WERI-Rb-1 (cell line): ENCODE measurements at regions not wholly inside any gene's neighbourhood (a gene's known extent, or its start where the extent isn't known, plus 50 kb on each side); places are given as distances from the start of the nearest gene placed in this dataset.

Source experiments
- DNase-seq: peaks from one replicate; pipeline ENCODE4 v3.0.0-alpha.2; 2020
- H3K27ac ChIP-seq: fragments of 250-450 bp; sonication (Bioruptor Pico); 2 replicates; pipeline ENCODE4 v1.5.1; 2020; ENCODE audit warnings: mild to moderate bottlenecking, moderate library complexity
- H3K27me3 ChIP-seq: fragments of 250-450 bp; sonication (Bioruptor Pico); 2 replicates; pipeline ENCODE4 v1.5.1; 2021; ENCODE audit warnings: mild to moderate bottlenecking, low read depth, moderate library complexity; ENCODE audit not compliant: insufficient read depth, severe bottlenecking
- H3K36me3 ChIP-seq: fragments of 250-450 bp; sonication (Bioruptor Pico); 2 replicates; pipeline ENCODE4 v1.5.1; 2020; ENCODE audit warnings: mild to moderate bottlenecking, moderate library complexity
- H3K4me3 ChIP-seq: 2 replicates; pipeline ENCODE4 v1.5.1; 2011; ENCODE audit warnings: low read depth, mild to moderate bottlenecking, control low read depth, low read length
- H3K9me3 ChIP-seq: fragments of 250-450 bp; sonication (Bioruptor Pico); 2 replicates; pipeline ENCODE4 v1.5.1; 2021; ENCODE audit warnings: mild to moderate bottlenecking, moderate library complexity; ENCODE audit not compliant: severe bottlenecking
- TF ChIP-seq, protein P1 (sequence below): IDR thresholded peaks from 2 replicates; pipeline ENCODE4 v1.5.1; 2011; ENCODE audit warnings: low read depth, mild to moderate bottlenecking, control low read depth, inconsistent platforms, low read length

DNA sequence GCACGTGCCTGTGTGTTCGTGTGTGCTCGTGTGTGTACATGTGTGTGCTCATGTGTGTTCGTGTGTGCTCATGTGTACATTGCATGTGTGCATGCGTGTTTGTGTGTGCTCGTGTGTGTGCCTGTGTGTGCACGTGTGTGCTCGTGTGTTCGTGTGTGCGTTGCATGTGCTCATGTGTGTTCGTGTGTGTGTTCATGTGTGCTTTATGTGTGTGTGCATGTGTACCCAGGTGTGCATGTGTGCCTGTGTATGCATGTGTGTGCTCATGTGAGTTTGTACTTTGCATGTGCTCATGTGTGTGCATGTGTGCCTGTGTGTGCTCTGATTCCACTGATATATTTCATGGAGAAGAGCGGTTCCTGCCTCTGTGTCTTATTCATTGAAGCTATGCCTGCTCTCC is 265.5 kb downstream of the FOXL1 start:
- no peak for DNase-seq
- Histone ChIP-seq H3K9me3 (no peaks in the 10 kb centered on the region), H3K27me3 (no peaks in the 10 kb centered on the region), H3K27ac (no peak overlapping the region), H3K36me3 (no peaks in the 10 kb centered on the region), H3K4me3 (no peak overlapping the region)
- TF ChIP-seq, protein P1, sequence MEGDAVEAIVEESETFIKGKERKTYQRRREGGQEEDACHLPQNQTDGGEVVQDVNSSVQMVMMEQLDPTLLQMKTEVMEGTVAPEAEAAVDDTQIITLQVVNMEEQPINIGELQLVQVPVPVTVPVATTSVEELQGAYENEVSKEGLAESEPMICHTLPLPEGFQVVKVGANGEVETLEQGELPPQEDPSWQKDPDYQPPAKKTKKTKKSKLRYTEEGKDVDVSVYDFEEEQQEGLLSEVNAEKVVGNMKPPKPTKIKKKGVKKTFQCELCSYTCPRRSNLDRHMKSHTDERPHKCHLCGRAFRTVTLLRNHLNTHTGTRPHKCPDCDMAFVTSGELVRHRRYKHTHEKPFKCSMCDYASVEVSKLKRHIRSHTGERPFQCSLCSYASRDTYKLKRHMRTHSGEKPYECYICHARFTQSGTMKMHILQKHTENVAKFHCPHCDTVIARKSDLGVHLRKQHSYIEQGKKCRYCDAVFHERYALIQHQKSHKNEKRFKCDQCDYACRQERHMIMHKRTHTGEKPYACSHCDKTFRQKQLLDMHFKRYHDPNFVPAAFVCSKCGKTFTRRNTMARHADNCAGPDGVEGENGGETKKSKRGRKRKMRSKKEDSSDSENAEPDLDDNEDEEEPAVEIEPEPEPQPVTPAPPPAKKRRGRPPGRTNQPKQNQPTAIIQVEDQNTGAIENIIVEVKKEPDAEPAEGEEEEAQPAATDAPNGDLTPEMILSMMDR = no peak

DNA sequence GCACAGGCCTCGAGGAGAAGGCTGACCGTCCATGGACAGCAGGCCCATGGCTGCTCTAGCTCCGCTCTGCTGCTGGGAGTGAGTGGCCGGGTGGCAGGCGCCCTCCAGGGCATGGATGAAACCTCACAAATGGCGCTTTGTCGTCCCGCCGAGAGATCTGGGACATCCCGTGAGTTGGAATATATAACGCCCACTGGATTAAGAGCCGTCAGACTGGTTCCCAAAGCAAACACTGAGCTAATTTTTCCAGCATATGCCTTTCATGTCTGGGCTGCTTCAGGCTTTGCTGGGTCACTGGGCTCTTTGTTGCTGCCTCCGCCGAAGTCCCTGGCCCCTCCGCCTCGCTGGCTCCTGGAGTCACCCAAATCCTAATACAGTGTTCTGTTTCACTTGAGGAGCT is 266.3 kb downstream of the FOXL1 start:
- Histone ChIP-seq H3K4me3 (no peak overlapping the region), H3K27ac (no peak overlapping the region), H3K9me3 (no peaks in the 10 kb centered on the region), H3K27me3 (no peaks in the 10 kb centered on the region), H3K36me3 (no peaks in the 10 kb centered on the region)
- TF ChIP-seq, protein P1 = no peak
- no peak for DNase-seq

DNA sequence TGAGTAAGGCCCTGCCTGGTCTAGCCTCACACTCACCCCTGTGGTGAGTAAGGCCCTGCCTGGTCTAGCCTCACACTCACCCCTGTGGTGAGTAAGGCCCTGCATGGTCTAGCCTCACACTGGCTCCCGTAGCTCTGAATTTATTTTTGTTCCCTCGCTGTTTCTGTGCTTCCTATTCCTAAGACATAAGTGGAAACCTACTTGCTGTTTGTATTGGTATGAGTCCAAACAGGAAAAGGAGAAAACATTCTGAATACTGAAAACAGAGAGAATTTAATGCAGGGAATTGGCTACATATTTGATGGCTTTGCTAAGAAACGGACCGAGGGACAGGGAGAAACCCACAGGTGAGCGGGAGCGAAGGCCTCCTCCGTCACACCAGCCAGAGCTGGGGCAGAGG is 267.8 kb downstream of the FOXL1 start:
- Histone ChIP-seq H3K9me3 (no peaks in the 10 kb centered on the region), H3K36me3 (no peaks in the 10 kb centered on the region), H3K4me3 (no peak overlapping the region), H3K27ac (no peak overlapping the region), H3K27me3 (no peaks in the 10 kb centered on the region)
- TF ChIP-seq, protein P1 = no peak
- no peak for DNase-seq

DNA sequence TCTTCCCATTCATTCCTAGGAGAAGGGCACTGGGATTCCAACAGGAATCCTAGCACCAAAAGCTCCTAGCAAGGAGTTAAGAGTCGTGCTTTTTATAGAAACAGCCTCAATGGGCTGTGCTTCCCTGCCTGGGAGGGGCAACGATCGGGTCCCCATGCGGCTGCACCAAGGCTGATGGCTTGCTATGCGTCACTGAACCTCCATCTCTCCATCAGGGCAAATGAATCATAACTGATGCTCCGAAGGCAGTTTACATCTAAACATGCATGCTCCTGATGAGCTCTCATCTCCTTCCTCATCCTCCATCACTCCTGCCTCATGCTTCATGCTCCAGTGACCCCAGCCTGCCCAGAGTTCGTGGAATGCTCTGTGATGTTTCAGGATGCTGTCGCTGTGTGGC is 270.5 kb downstream of the FOXL1 start:
- TF ChIP-seq, protein P1 = no peak
- no peaks in the 10 kb centered on the region for H3K27me3 ChIP-seq
- H3K27ac ChIP-seq = no peak overlapping the region
- no peaks in the 10 kb centered on the region for H3K36me3 ChIP-seq
- no peaks in the 10 kb centered on the region for H3K9me3 ChIP-seq
- H3K4me3 ChIP-seq = no peak overlapping the region
- no peak for DNase-seq

DNA sequence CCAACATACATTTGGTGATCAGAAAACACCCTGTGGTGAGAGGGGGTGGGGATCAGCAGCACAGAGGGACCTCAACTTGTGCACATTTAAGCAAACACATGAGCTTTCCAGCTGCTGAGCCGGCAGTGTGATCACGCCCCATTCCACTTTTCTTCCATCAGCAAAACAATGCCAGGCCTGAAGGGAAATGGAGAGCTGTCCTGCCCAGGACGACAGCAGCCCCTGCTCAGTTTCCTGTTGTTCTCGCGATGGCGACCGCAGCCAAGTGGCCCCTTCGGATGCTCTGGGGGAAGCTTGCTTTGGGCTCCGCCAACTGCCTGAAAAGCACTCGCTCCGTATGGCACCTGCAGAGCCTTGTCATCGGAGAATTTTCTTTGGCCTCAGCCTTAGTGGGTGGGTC is 272.3 kb downstream of the FOXL1 start:
- no peak for DNase-seq
- Histone ChIP-seq H3K27me3 (no peaks in the 10 kb centered on the region), H3K9me3 (no peaks in the 10 kb centered on the region), H3K4me3 (no peak overlapping the region), H3K27ac (no peak overlapping the region), H3K36me3 (no peaks in the 10 kb centered on the region)
- TF ChIP-seq, protein P1 = no peak

DNA sequence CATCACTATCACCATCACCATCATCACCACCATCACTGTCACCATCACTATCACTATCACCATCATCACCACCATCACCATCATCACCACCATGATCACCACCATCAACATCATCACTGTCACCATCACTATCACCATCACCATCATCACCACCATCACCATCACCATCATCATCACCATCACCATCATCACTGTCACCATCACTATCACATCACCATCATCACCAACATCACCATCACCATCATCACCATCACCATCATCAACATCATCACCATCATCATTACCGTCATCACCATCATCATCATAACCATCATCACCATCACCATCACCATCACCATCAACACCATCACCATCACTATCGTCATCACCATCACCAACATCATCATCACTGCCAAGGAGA is 273.8 kb downstream of the FOXL1 start:
- H3K27ac ChIP-seq = no peak overlapping the region
- no peaks in the 10 kb centered on the region for H3K27me3 ChIP-seq
- no peak for DNase-seq
- H3K9me3 ChIP-seq = no peaks in the 10 kb centered on the region
- H3K36me3 ChIP-seq = no peaks in the 10 kb centered on the region
- H3K4me3 ChIP-seq = no peak overlapping the region
- TF ChIP-seq, protein P1 = no peak
